Thyroid gland (tissue), 4 donors: ENCODE measurements at regions not wholly inside any gene's neighbourhood (a gene's known extent, or its start where the extent isn't known, plus 50 kb on each side); places are given as distances from the start of the nearest gene placed in this dataset.

ENCODE experiments used
- DNase-seq, 2 donors: peaks; one replicate each; pipeline ENCODE4 v3.0.0-alpha.2; 2019
- H3K27ac ChIP-seq, 3 donors: fragments of 200-600 bp; sonication (generic); 1 replicate in 2 of 3; 2 replicates in 1 of 3; pipeline ENCODE4 v1.5.1; 2016 to 2019; ENCODE audit warnings: mild to moderate bottlenecking in 1 of 3, moderate library complexity in 1 of 3
- H3K27me3 ChIP-seq: fragments of 200-600 bp; sonication (generic); one replicate; pipeline ENCODE4 v1.5.1; 2019
- H3K36me3 ChIP-seq, 2 donors: fragments of 200-600 bp; sonication (generic); one replicate each; pipeline ENCODE4 v1.5.1; 2016 to 2019
- H3K4me1 ChIP-seq, 2 donors: fragments of 200-600 bp; sonication (generic); one replicate each; pipeline ENCODE4 v1.5.1; 2017 to 2019
- H3K4me3 ChIP-seq, 3 donors: fragments of 200-600 bp; sonication (generic); replicated peaks in 1 of 3; 1 replicate in 2 of 3; 2 replicates in 1 of 3; pipeline ENCODE4 v1.5.1; 2016; ENCODE audit warnings: mild to moderate bottlenecking in 1 of 3
- H3K9me3 ChIP-seq: fragments of 200-600 bp; sonication (generic); one replicate; pipeline ENCODE4 v1.5.1; 2017
- CTCF ChIP-seq, 6 experiments: fragments of 200-600 bp in 3 of 6; fragments of 450-650 bp in 3 of 6; sonication (generic) in 3 of 6; IDR thresholded peaks; one replicate each; pipeline ENCODE4 v1.5.1; 2016 to 2019; ENCODE audit warnings: antibody characterized with exemption in 6 of 6, mild to moderate bottlenecking in 2 of 6, inconsistent platforms in 1 of 6, moderate library complexity in 1 of 6
- POLR2A ChIP-seq, 2 donors: fragments of 450-650 bp; IDR thresholded peaks; one replicate each; pipeline ENCODE4 v1.6.1; 2017; ENCODE audit warnings: antibody characterized with exemption in 2 of 2, mild to moderate bottlenecking in 2 of 2, moderate library complexity in 1 of 2
- WGBS, 2 donors: methylation state at CpG; one replicate each; pipeline ENCODE4 v1.1.5; 2017; 5-methylcytosine and 5-hydroxymethylcytosine counted together
- intact Hi-C: fragments of 100-400 bp; cut with DNase I; formaldehyde crosslinking; loops from one replicate; pipeline ENCODE4 v1.15.1; 2023

- intact Hi-C loops: no loop called here
- DNase-seq: no peak
- TF ChIP-seq CTCF (IDR thresholded peaks at IDR 0.05): no peak
- no peak for TF ChIP-seq POLR2A (IDR thresholded peaks at IDR 0.05)
- Histone ChIP-seq H3K4me1 (no peaks in the 10 kb centered on the region), H3K27ac (no peak overlapping the region), H3K9me3 (no peaks in the 10 kb centered on the region), H3K36me3 (no peaks in the 10 kb centered on the region), H3K27me3 (no peaks in the 10 kb centered on the region), H3K4me3 (no peak overlapping the region)
- WGBS, 2 donors: 84 to 88% methylated on average over 5 of the region's 5 CpGs
Observed at GRCh38 chr9:80794197-80794596, 895.1 kb downstream of the TLE1 start.

- no peak overlapping the region for H3K27ac ChIP-seq
- no peaks in the 10 kb centered on the region for H3K27me3 ChIP-seq
- H3K9me3 ChIP-seq: no peaks in the 10 kb centered on the region
- H3K4me3 ChIP-seq: no peak overlapping the region
- TF ChIP-seq CTCF (IDR thresholded peaks at IDR 0.05) (no peak), POLR2A (IDR thresholded peaks at IDR 0.05) (no peak)
- H3K4me1 ChIP-seq: no peaks in the 10 kb centered on the region
- DNase-seq: no peak
- intact Hi-C loops: no loop called here
- H3K36me3 ChIP-seq: no peaks in the 10 kb centered on the region
Observed at GRCh38 chr9:80793706-80794105, 895.6 kb downstream of the TLE1 start.

GRCh38 chr9:80792726-80793125 is 896.6 kb downstream of the TLE1 start:
- 76 to 80% methylated on average over 3 of the region's 3 CpGs for WGBS, 2 donors

DNA sequence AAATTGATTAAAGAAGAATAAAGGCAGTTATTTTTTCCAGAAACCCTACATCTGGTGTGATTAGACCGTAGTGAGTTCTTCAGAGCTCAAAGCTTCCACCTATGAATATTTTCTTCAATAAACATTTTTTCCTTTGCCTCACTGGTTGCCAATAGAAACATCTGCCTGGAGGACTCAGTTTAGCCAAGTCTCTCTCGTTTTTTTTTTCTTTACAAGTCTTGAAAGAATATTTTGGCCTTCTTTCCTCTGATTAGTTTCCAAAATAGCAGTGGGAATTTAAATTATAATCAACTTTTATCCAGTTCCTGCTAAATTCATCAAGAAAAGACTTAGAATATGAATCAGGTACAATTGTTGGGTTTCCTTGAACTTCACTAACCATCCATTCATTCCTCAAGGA is 897.5 kb downstream of the TLE1 start:
- no peak for TF ChIP-seq CTCF (IDR thresholded peaks at IDR 0.05)
- TF ChIP-seq POLR2A (IDR thresholded peaks at IDR 0.05): no peak
- intact Hi-C loops: no loop called here
- no peaks in the 10 kb centered on the region for H3K9me3 ChIP-seq
- H3K4me1 ChIP-seq: no peaks in the 10 kb centered on the region
- WGBS, 2 donors: 70 to 75% methylated on average over 2 of the region's 2 CpGs
- no peak overlapping the region for H3K27ac ChIP-seq
- no peak for DNase-seq
- H3K4me3 ChIP-seq: no peak overlapping the region
- no peaks in the 10 kb centered on the region for H3K27me3 ChIP-seq
- no peaks in the 10 kb centered on the region for H3K36me3 ChIP-seq

More at GRCh38 chr9:80792726-80793125, 896.6 kb downstream of the TLE1 start:
- Histone ChIP-seq H3K9me3 (no peaks in the 10 kb centered on the region), H3K27me3 (no peaks in the 10 kb centered on the region), H3K4me3 (no peak overlapping the region), H3K36me3 (no peaks in the 10 kb centered on the region), H3K27ac (no peak overlapping the region), H3K4me1 (no peaks in the 10 kb centered on the region)
- TF ChIP-seq POLR2A (IDR thresholded peaks at IDR 0.05) (no peak), CTCF (IDR thresholded peaks at IDR 0.05) (no peak)
- no peak for DNase-seq
- intact Hi-C loops: no loop called here

GRCh38 chr9:80790764-80791163 is 898.6 kb downstream of the TLE1 start:
- DNase-seq: no peak
- no peaks in the 10 kb centered on the region for H3K27me3 ChIP-seq
- no peak overlapping the region for H3K4me3 ChIP-seq
- TF ChIP-seq POLR2A (IDR thresholded peaks at IDR 0.05) (no peak), CTCF (IDR thresholded peaks at IDR 0.05) (no peak)
- H3K4me1 ChIP-seq: no peaks in the 10 kb centered on the region
- no peaks in the 10 kb centered on the region for H3K9me3 ChIP-seq
- intact Hi-C loops: no loop called here
- H3K36me3 ChIP-seq: no peaks in the 10 kb centered on the region
- H3K27ac ChIP-seq: no peak overlapping the region
